ENCODE measurements at regions not wholly inside any gene's neighbourhood (a gene's known extent, or its start where the extent isn't known, plus 50 kb on each side); places are given as distances from the start of the nearest gene placed in this dataset.

DNA sequence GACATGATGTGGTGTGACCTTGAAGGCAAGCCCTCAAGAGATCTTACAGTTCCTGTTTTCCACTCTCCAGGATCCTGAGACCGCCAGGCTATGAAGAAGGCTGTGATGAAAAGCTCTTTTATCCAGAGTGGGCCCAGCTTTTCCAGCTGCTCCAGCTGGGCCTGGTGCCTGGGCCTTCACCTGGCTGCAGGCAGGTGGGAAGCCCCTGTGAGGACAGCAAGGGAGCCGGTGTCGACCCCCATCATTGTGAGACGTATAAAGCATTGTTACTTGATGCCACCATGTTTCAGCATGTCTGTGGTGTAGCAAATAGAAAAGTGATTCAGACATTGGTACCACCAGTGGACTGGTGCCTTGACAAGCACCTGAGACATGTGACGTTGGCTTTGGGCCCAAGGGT is 190.2 kb downstream of the KIF26A start:
- Histone ChIP-seq H2AFZ (no peak overlapping the region), H3K36me3 (replicated peaks; ENCODE audit: insufficient read depth, low read depth) (no peaks in the 10 kb centered on the region), H3K9me3 (ENCODE audit: low read depth) (no peaks in the 10 kb centered on the region), H3K9me2 (replicated peaks; ENCODE audit: insufficient read depth) (no peaks in the 10 kb centered on the region), H3K27ac (no peak overlapping the region), H3K79me2 (no peaks in the 10 kb centered on the region), H3K4me3 (no peak overlapping the region), H4K20me1 (ENCODE audit: insufficient read depth, poor library complexity, severe bottlenecking) (no peaks in the 10 kb centered on the region), H3K4me2 (no peak overlapping the region), H3K4me1 (ENCODE audit: insufficient read depth) (no peaks in the 10 kb centered on the region), H3K27me3 (no peaks in the 10 kb centered on the region)
- TF ChIP-seq EZH2phosphoT487 (IDR thresholded peaks at IDR 0.05; ENCODE audit: low read depth, severe bottlenecking, unreplicated experiment) (no peak), EZH2 (IDR thresholded peaks at IDR 0.05; ENCODE audit: borderline replicate concordance) (no peak)
- TF ChIP-seq, protein P1, sequence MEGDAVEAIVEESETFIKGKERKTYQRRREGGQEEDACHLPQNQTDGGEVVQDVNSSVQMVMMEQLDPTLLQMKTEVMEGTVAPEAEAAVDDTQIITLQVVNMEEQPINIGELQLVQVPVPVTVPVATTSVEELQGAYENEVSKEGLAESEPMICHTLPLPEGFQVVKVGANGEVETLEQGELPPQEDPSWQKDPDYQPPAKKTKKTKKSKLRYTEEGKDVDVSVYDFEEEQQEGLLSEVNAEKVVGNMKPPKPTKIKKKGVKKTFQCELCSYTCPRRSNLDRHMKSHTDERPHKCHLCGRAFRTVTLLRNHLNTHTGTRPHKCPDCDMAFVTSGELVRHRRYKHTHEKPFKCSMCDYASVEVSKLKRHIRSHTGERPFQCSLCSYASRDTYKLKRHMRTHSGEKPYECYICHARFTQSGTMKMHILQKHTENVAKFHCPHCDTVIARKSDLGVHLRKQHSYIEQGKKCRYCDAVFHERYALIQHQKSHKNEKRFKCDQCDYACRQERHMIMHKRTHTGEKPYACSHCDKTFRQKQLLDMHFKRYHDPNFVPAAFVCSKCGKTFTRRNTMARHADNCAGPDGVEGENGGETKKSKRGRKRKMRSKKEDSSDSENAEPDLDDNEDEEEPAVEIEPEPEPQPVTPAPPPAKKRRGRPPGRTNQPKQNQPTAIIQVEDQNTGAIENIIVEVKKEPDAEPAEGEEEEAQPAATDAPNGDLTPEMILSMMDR (IDR thresholded peaks at IDR 0.05; ENCODE audit: poor library complexity): no peak
- no peak for DNase-seq (ENCODE audit: low spot score)
- 84% methylated on average over 5 of the region's 5 CpGs for WGBS (ENCODE audit: low lambda C conversion rate, missing lambda C conversion rate)

DNA sequence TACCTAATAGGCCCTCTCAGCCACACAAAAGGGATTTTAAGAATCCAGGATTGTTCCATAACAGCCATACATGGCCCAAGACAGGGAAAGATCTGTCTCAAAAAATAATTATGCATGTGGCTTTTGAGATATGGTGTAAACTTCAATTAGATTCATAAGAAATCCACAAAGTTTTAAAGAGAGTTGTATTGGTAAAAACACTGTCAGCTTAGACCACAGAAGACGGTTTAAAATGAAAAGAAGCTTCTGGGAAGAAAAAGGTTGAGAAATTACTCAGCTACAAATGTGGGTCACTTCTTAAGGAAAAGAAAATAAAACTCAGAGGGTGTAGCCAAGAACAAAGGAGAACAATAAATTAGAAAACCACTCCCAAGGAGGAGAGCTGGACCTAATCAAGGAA is 191.4 kb downstream of the KIF26A start:
- WGBS (ENCODE audit: low lambda C conversion rate, missing lambda C conversion rate): 91% methylated on average over 1 of the region's 1 CpG
- no peak overlapping the region for H3K27ac ChIP-seq
- TF ChIP-seq EZH2 (IDR thresholded peaks at IDR 0.05; ENCODE audit: borderline replicate concordance) (no peak), EZH2phosphoT487 (IDR thresholded peaks at IDR 0.05; ENCODE audit: low read depth, severe bottlenecking, unreplicated experiment) (no peak)
- TF ChIP-seq, protein P1 (IDR thresholded peaks at IDR 0.05; ENCODE audit: poor library complexity): no peak
- no peaks in the 10 kb centered on the region for H3K4me1 ChIP-seq (ENCODE audit: insufficient read depth)
- H4K20me1 ChIP-seq (ENCODE audit: insufficient read depth, poor library complexity, severe bottlenecking): no peaks in the 10 kb centered on the region
- no peaks in the 10 kb centered on the region for H3K36me3 ChIP-seq (replicated peaks; ENCODE audit: insufficient read depth, low read depth)
- H3K4me2 ChIP-seq: no peak overlapping the region
- no peaks in the 10 kb centered on the region for H3K79me2 ChIP-seq
- no peaks in the 10 kb centered on the region for H3K9me3 ChIP-seq (ENCODE audit: low read depth)
- no peaks in the 10 kb centered on the region for H3K9me2 ChIP-seq (replicated peaks; ENCODE audit: insufficient read depth)
- no peak overlapping the region for H3K4me3 ChIP-seq
- no peak for DNase-seq (ENCODE audit: low spot score)
- no peak overlapping the region for H2AFZ ChIP-seq
- H3K27me3 ChIP-seq: no peaks in the 10 kb centered on the region

DNA sequence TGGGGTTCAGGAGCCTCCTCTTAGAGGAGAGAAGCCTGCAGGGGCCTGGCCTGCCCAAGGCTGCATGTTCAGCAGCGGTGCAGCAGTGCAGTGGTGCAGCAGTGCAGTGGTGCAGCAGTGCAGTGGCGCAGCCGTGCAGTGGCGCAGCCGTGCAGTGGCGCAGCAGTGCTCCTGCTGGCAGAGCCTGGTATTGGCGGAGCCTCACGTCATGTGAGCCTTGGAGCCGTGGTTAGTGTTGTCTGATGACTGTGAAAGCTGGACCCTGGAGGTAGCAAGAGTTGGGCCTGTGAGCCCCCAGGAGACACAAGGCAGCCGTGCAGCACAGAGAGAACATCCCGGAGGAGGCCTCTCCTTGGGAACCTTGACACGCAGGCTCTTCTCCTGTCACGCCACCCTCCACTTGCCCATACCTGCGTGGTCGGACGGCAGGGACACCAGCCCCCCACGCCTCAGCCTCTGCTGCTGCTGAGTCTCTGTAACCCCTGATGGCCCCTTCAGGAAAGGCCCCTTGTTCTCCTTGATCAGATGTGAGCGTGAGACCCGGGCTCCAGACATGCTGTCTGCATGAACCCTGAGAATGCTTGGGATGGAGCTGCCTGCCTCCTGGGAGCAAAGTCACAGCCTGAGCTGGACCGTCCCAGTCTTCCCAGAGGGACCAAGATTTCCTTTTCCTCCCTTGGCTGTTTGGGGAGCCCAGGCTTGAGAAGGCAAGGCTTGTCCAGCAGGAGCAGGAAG is 193.7 kb downstream of the KIF26A start:
- Histone ChIP-seq H4K20me1 (ENCODE audit: insufficient read depth, poor library complexity, severe bottlenecking) (no peaks in the 10 kb centered on the region), H2AFZ (no peak overlapping the region), H3K9me2 (replicated peaks; ENCODE audit: insufficient read depth) (no peaks in the 10 kb centered on the region), H3K79me2 (no peaks in the 10 kb centered on the region), H3K27me3 (no peaks in the 10 kb centered on the region), H3K36me3 (replicated peaks; ENCODE audit: insufficient read depth, low read depth) (no peaks in the 10 kb centered on the region), H3K4me2 (no peak overlapping the region), H3K4me3 (no peak overlapping the region), H3K4me1 (ENCODE audit: insufficient read depth) (no peaks in the 10 kb centered on the region), H3K9me3 (ENCODE audit: low read depth) (no peaks in the 10 kb centered on the region), H3K27ac (no peak overlapping the region)
- peak; percentile 2 for DNase-seq (ENCODE audit: low spot score)
- TF ChIP-seq EZH2 (IDR thresholded peaks at IDR 0.05; ENCODE audit: borderline replicate concordance) (no peak), EZH2phosphoT487 (IDR thresholded peaks at IDR 0.05; ENCODE audit: low read depth, severe bottlenecking, unreplicated experiment) (no peak)
- TF ChIP-seq, protein P1 (IDR thresholded peaks at IDR 0.05; ENCODE audit: poor library complexity): no peak
- 92% methylated on average over 20 of the region's 20 CpGs for WGBS (ENCODE audit: low lambda C conversion rate, missing lambda C conversion rate)
